Thyroid gland (tissue), 4 donors: ENCODE measurements at regions not wholly inside any gene's neighbourhood (a gene's known extent, or its start where the extent isn't known, plus 50 kb on each side); places are given as distances from the start of the nearest gene placed in this dataset.
"Not testable (repeated sequence)": the region's sequence is repeated elsewhere in the genome, so short reads cannot be mapped to it uniquely, and the experiment has no call there.

Experiments
- DNase-seq, 2 donors: peaks; one replicate each; pipeline ENCODE4 v3.0.0-alpha.2; 2019
- H3K27ac ChIP-seq, 3 donors: fragments of 200-600 bp; sonication (generic); 1 replicate in 2 of 3; 2 replicates in 1 of 3; pipeline ENCODE4 v1.5.1; 2016 to 2019; ENCODE audit warnings: mild to moderate bottlenecking in 1 of 3, moderate library complexity in 1 of 3
- H3K27me3 ChIP-seq: fragments of 200-600 bp; sonication (generic); one replicate; pipeline ENCODE4 v1.5.1; 2019
- H3K36me3 ChIP-seq, 2 donors: fragments of 200-600 bp; sonication (generic); one replicate each; pipeline ENCODE4 v1.5.1; 2016 to 2019
- H3K4me1 ChIP-seq, 2 donors: fragments of 200-600 bp; sonication (generic); one replicate each; pipeline ENCODE4 v1.5.1; 2017 to 2019
- H3K4me3 ChIP-seq, 3 donors: fragments of 200-600 bp; sonication (generic); replicated peaks in 1 of 3; 1 replicate in 2 of 3; 2 replicates in 1 of 3; pipeline ENCODE4 v1.5.1; 2016; ENCODE audit warnings: mild to moderate bottlenecking in 1 of 3
- H3K9me3 ChIP-seq: fragments of 200-600 bp; sonication (generic); one replicate; pipeline ENCODE4 v1.5.1; 2017
- CTCF ChIP-seq, 6 experiments: fragments of 200-600 bp in 3 of 6; fragments of 450-650 bp in 3 of 6; sonication (generic) in 3 of 6; IDR thresholded peaks; one replicate each; pipeline ENCODE4 v1.5.1; 2016 to 2019; ENCODE audit warnings: antibody characterized with exemption in 6 of 6, mild to moderate bottlenecking in 2 of 6, inconsistent platforms in 1 of 6, moderate library complexity in 1 of 6
- POLR2A ChIP-seq, 2 donors: fragments of 450-650 bp; IDR thresholded peaks; one replicate each; pipeline ENCODE4 v1.6.1; 2017; ENCODE audit warnings: antibody characterized with exemption in 2 of 2, mild to moderate bottlenecking in 2 of 2, moderate library complexity in 1 of 2
- WGBS, 2 donors: methylation state at CpG; one replicate each; pipeline ENCODE4 v1.1.5; 2017; 5-methylcytosine and 5-hydroxymethylcytosine counted together
- intact Hi-C: fragments of 100-400 bp; cut with DNase I; formaldehyde crosslinking; loops from one replicate; pipeline ENCODE4 v1.15.1; 2023

GRCh38 chr4:10388146-10388545, 69.1 kb downstream of the ZNF518B start:
- 60 to 64% methylated on average over 3 of the region's 3 CpGs for WGBS, 2 donors
- H3K27ac ChIP-seq, H3K4me3 ChIP-seq, H3K4me1 ChIP-seq, DNase-seq, H3K27me3 ChIP-seq, H3K9me3 ChIP-seq, H3K36me3 ChIP-seq, intact Hi-C loops: not testable (repeated sequence)

- WGBS, 2 donors, result 77 to 97% methylated on average over 3 of the region's 3 CpGs
- intact Hi-C loops, result no loop called here
- Histone ChIP-seq H3K36me3 (no peaks in the 10 kb centered on the region), H3K27ac (no peak overlapping the region), H3K27me3 (no peaks in the 10 kb centered on the region), H3K4me3 (no peak overlapping the region), H3K4me1 (no peaks in the 10 kb centered on the region), H3K9me3 (no peaks in the 10 kb centered on the region)
- TF ChIP-seq CTCF (IDR thresholded peaks at IDR 0.05) (no peak), POLR2A (IDR thresholded peaks at IDR 0.05) (no peak)
- DNase-seq, result no peak
Observed at GRCh38 chr4:10385994-10386394, 71.2 kb downstream of the ZNF518B start.

- intact Hi-C loops, result no loop called here
- TF ChIP-seq CTCF (IDR thresholded peaks at IDR 0.05) (no peak), POLR2A (IDR thresholded peaks at IDR 0.05) (no peak)
- no peaks in the 10 kb centered on the region for H3K36me3 ChIP-seq
- DNase-seq, result no peak
- H3K4me3 ChIP-seq, result no peak overlapping the region
- no peaks in the 10 kb centered on the region for H3K9me3 ChIP-seq
- H3K4me1 ChIP-seq, result no peaks in the 10 kb centered on the region
- no peak overlapping the region for H3K27ac ChIP-seq
- WGBS, 2 donors, result 86 to 88% methylated on average over 1 of the region's 1 CpG
- H3K27me3 ChIP-seq, result no peaks in the 10 kb centered on the region
Observed at GRCh38 chr4:10384974-10385373, 72.3 kb downstream of the ZNF518B start.

GRCh38 chr4:10383417-10383816, 73.8 kb downstream of the ZNF518B start:
- H3K4me3 ChIP-seq, result no peak overlapping the region
- WGBS, 2 donors, result 67 to 71% methylated on average over 3 of the region's 3 CpGs
- TF ChIP-seq POLR2A (IDR thresholded peaks at IDR 0.05) (no peak), CTCF (IDR thresholded peaks at IDR 0.05) (no peak)
- no peaks in the 10 kb centered on the region for H3K4me1 ChIP-seq
- no peak overlapping the region for H3K27ac ChIP-seq
- DNase-seq, result no peak
- no peaks in the 10 kb centered on the region for H3K27me3 ChIP-seq
- intact Hi-C loops, result no loop called here
- H3K36me3 ChIP-seq, result no peaks in the 10 kb centered on the region
- no peaks in the 10 kb centered on the region for H3K9me3 ChIP-seq

GRCh38 chr4:10382171-10382570, 75.1 kb downstream of the ZNF518B start:
- H3K27me3 ChIP-seq, H3K4me3 ChIP-seq, DNase-seq, H3K36me3 ChIP-seq, H3K4me1 ChIP-seq, intact Hi-C loops, H3K27ac ChIP-seq, H3K9me3 ChIP-seq: not testable (repeated sequence)
- WGBS, 2 donors, result 96 to 98% methylated on average over 1 of the region's 1 CpG

- H3K4me3 ChIP-seq, result no peak overlapping the region
- 82 to 88% methylated on average over 4 of the region's 4 CpGs for WGBS, 2 donors
- intact Hi-C loops, result no loop called here
Observed at GRCh38 chr4:10381146-10381545, 76.1 kb downstream of the ZNF518B start.

More at GRCh38 chr4:10381146-10381545, 76.1 kb downstream of the ZNF518B start:
- H3K27me3 ChIP-seq, result no peaks in the 10 kb centered on the region
- no peaks in the 10 kb centered on the region for H3K4me1 ChIP-seq
- no peaks in the 10 kb centered on the region for H3K9me3 ChIP-seq
- TF ChIP-seq CTCF (IDR thresholded peaks at IDR 0.05) (no peak), POLR2A (IDR thresholded peaks at IDR 0.05) (no peak)
- no peak overlapping the region for H3K27ac ChIP-seq
- H3K36me3 ChIP-seq, result no peaks in the 10 kb centered on the region
- no peak for DNase-seq
